CD14-positive monocyte (primary cell): ENCODE measurements at regions not wholly inside any gene's neighbourhood (a gene's known extent, or its start where the extent isn't known, plus 50 kb on each side); places are given as distances from the start of the nearest gene placed in this dataset.

ENCODE experiments used
- DNase-seq, 3 donors: peaks; one replicate each; pipeline ENCODE4 v3.0.0-alpha.2; 2011 to 2022
- H2AFZ ChIP-seq: 2 replicates; pipeline ENCODE4 v1.6.0; 2012; ENCODE audit warnings: mild to moderate bottlenecking, low read depth, low read length, inconsistent platforms; ENCODE audit not compliant: insufficient read depth, poor library complexity, severe bottlenecking
- H3K27ac ChIP-seq, 2 donors: 1 replicate in 1 of 2; 2 replicates in 1 of 2; pipeline ENCODE4 v1.5.1; 2012 to 2013; ENCODE audit warnings: low read length in 2 of 2, control low read depth in 1 of 2, inconsistent platforms in 1 of 2, low read depth in 1 of 2, mild to moderate bottlenecking in 1 of 2
- H3K27me3 ChIP-seq, 2 donors: one replicate each; pipeline versions ENCODE4 v1.6.0 to v1.6.1; 2011 to 2013; ENCODE audit warnings: low read length in 2 of 2; ENCODE audit not compliant: control insufficient read depth in 2 of 2, insufficient read depth in 2 of 2
- H3K36me3 ChIP-seq, 2 donors: replicated peaks in 1 of 2; 1 replicate in 1 of 2; 2 replicates in 1 of 2; pipeline versions ENCODE4 v1.5.1 to v1.6.1; 2012 to 2013; ENCODE audit warnings: low read length in 2 of 2, control low read depth in 1 of 2, inconsistent platforms in 1 of 2, mild to moderate bottlenecking in 1 of 2; ENCODE audit not compliant: insufficient read depth in 2 of 2, control insufficient read depth in 1 of 2
- H3K4me1 ChIP-seq, 2 donors: 1 replicate in 1 of 2; 2 replicates in 1 of 2; pipeline versions ENCODE4 v1.5.1 to v1.6.1; 2012 to 2013; ENCODE audit warnings: low read length in 2 of 2, control low read depth in 1 of 2, inconsistent platforms in 1 of 2, mild to moderate bottlenecking in 1 of 2, moderate library complexity in 1 of 2; ENCODE audit not compliant: insufficient read depth in 2 of 2, control insufficient read depth in 1 of 2
- H3K4me2 ChIP-seq: replicated peaks from 2 replicates; pipeline ENCODE3; 2012; ENCODE audit warnings: low read length, moderate library complexity, mild to moderate bottlenecking; ENCODE audit not compliant: poor library complexity, severe bottlenecking; ENCODE audit errors: extremely low read depth
- H3K4me3 ChIP-seq, 3 experiments: fragments of 200-600 bp in 1 of 3; sonication (generic) in 1 of 3; replicated peaks in 1 of 3; 1 replicate in 2 of 3; 2 replicates in 1 of 3; pipeline ENCODE4 v1.5.1; 2011 to 2013; ENCODE audit warnings: low read length in 3 of 3, mild to moderate bottlenecking in 3 of 3, control low read depth in 2 of 3, low read depth in 2 of 3, inconsistent platforms in 1 of 3, moderate library complexity in 1 of 3
- H3K79me2 ChIP-seq: 2 replicates; pipeline ENCODE4 v1.6.0; 2012; ENCODE audit warnings: mild to moderate bottlenecking, control low read depth, inconsistent platforms, low read length, moderate library complexity; ENCODE audit not compliant: insufficient read depth
- H3K9ac ChIP-seq: 2 replicates; pipeline ENCODE4 v1.6.0; 2017; ENCODE audit warnings: low read length, mild to moderate bottlenecking; ENCODE audit not compliant: insufficient read depth, poor library complexity, severe bottlenecking
- H3K9me3 ChIP-seq, 2 donors: replicated peaks in 1 of 2; 1 replicate in 1 of 2; 2 replicates in 1 of 2; pipeline versions ENCODE4 v1.5.1 to v1.6.1; 2012 to 2013; ENCODE audit warnings: low read length in 2 of 2, control low read depth in 1 of 2; ENCODE audit not compliant: control insufficient read depth in 1 of 2, insufficient read depth in 1 of 2
- H4K20me1 ChIP-seq: 2 replicates; pipeline ENCODE4 v1.6.0; 2012; ENCODE audit warnings: mild to moderate bottlenecking, low read length, control low read depth, moderate library complexity; ENCODE audit not compliant: insufficient read depth
- H3K27ac Mint-ChIP-seq, 7 donors: one replicate each; pipeline ENCODE4 v1.8.0; 2020; ENCODE audit warnings: mild to moderate bottlenecking in 7 of 7, mixed read lengths in 7 of 7, moderate library complexity in 6 of 7, inconsistent platforms in 2 of 7
- H3K27me3 Mint-ChIP-seq, 3 donors: one replicate each; pipeline ENCODE4 v1.8.0; 2021 to 2022; ENCODE audit warnings: low read depth in 3 of 3, mild to moderate bottlenecking in 3 of 3, mixed read lengths in 3 of 3, moderate library complexity in 3 of 3, inconsistent platforms in 1 of 3
- H3K36me3 Mint-ChIP-seq, 2 donors: one replicate each; pipeline ENCODE4 v1.8.0; 2020; ENCODE audit warnings: mixed read lengths in 2 of 2, inconsistent platforms in 1 of 2, mild to moderate bottlenecking in 1 of 2
- H3K4me1 Mint-ChIP-seq: one replicate; pipeline ENCODE4 v1.8.0; 2020; ENCODE audit warnings: mild to moderate bottlenecking, mixed read lengths
- H3K4me3 Mint-ChIP-seq, 2 donors: one replicate each; pipeline ENCODE4 v1.8.0; 2020; ENCODE audit warnings: mild to moderate bottlenecking in 2 of 2, mixed read lengths in 2 of 2, moderate library complexity in 1 of 2
- H3K9me3 Mint-ChIP-seq, 7 donors: one replicate each; pipeline ENCODE4 v1.8.0; 2020 to 2022; ENCODE audit warnings: mixed read lengths in 7 of 7, mild to moderate bottlenecking in 6 of 7, moderate library complexity in 6 of 7, inconsistent platforms in 2 of 7
- CTCF ChIP-seq: fragments of 200-600 bp; IDR thresholded peaks from one replicate; pipeline ENCODE4 v1.8.0; 2022; ENCODE audit warnings: antibody characterized with exemption, mild to moderate bottlenecking
- WGBS: methylation state at CpG from one replicate; pipeline ENCODE4 v1.1.5; 2013; ENCODE audit warnings: missing lambda C conversion rate; ENCODE audit not compliant: insufficient coverage; 5-methylcytosine and 5-hydroxymethylcytosine counted together
- intact Hi-C, 2 donors: fragments of 100-400 bp; cut with micrococcal nuclease; formaldehyde crosslinking; loops; one replicate each; pipeline versions ENCODE4 v1.15.0 to v1.15.1; 2023

GRCh38 chr5:5902678-5903646, 475.4 kb downstream of the MED10 start:
- H3K27me3 ChIP-seq = no peaks in the 10 kb centered on the region
- no peaks in the 10 kb centered on the region for H3K4me1 ChIP-seq
- WGBS = 94% methylated on average over 5 of the region's 10 CpGs
- no peaks in the 10 kb centered on the region for H3K79me2 ChIP-seq
- no peak overlapping the region for H3K9ac ChIP-seq
- no peaks in the 10 kb centered on the region for H3K9me3 ChIP-seq
- peak overlapping the region in 1 of 7 donors; percentile 18 for H3K27ac Mint-ChIP-seq
- no peaks in the 10 kb centered on the region for H3K27me3 Mint-ChIP-seq
- TF ChIP-seq CTCF = no peak
- H4K20me1 ChIP-seq = no peaks in the 10 kb centered on the region
- intact Hi-C loops = no loop called here
- no peak for DNase-seq
- H2AFZ ChIP-seq = no peak overlapping the region
- H3K36me3 ChIP-seq = no peaks in the 10 kb centered on the region
- H3K4me3 ChIP-seq = no peak overlapping the region
- H3K4me2 ChIP-seq = no peak overlapping the region
- H3K27ac ChIP-seq = no peak overlapping the region
- no peaks in the 10 kb centered on the region for H3K4me1 Mint-ChIP-seq
- H3K9me3 Mint-ChIP-seq = peaks cover 0 to 2% (median 0%) of the 10 kb centered on the region in 7 donors
- no peak overlapping the region for H3K4me3 Mint-ChIP-seq
- no peaks in the 10 kb centered on the region for H3K36me3 Mint-ChIP-seq

- Mint-ChIP-seq H3K36me3 (no peaks in the 10 kb centered on the region), H3K27ac (no peak overlapping the region), H3K27me3 (no peaks in the 10 kb centered on the region), H3K4me1 (no peaks in the 10 kb centered on the region), H3K9me3 (peaks cover 0 to 2% (median 0%) of the 10 kb centered on the region in 7 donors), H3K4me3 (no peak overlapping the region)
- WGBS = 82% methylated on average over 1 of the region's 6 CpGs
- H3K36me3 ChIP-seq = no peaks in the 10 kb centered on the region
- H3K4me1 ChIP-seq = no peaks in the 10 kb centered on the region
- H3K4me2 ChIP-seq = no peak overlapping the region
- intact Hi-C loops = no loop called here
- no peaks in the 10 kb centered on the region for H3K27me3 ChIP-seq
- no peak overlapping the region for H3K9ac ChIP-seq
- TF ChIP-seq CTCF = no peak
- no peak overlapping the region for H3K27ac ChIP-seq
- H3K4me3 ChIP-seq = no peak overlapping the region
- H3K9me3 ChIP-seq = no peaks in the 10 kb centered on the region
- H3K79me2 ChIP-seq = no peaks in the 10 kb centered on the region
- H2AFZ ChIP-seq = no peak overlapping the region
- H4K20me1 ChIP-seq = no peaks in the 10 kb centered on the region
- no peak for DNase-seq
These were observed 477.9 kb downstream of the ICE1 start for GRCh38 chr5:5900350-5900749.
